Activated T-helper 17 cell treated with anti-CD3 and anti-CD28 coated beads, Interleukin-2, amount 50 U/mL, for 72 hours (primary cell): ENCODE measurements at regions not wholly inside any gene's neighbourhood (a gene's known extent, or its start where the extent isn't known, plus 50 kb on each side); places are given as distances from the start of the nearest gene placed in this dataset.
A peak's percentile ranks its signal among the peaks of the same experiment; 100 is the strongest.

Experiments used
- ATAC-seq: fragments of 150-1000 bp; cut with Tn5 transposase; replicated peaks from 2 replicates; pipeline ENCODE4 v1.10.0; 2021; ENCODE audit warnings: mild to moderate bottlenecking, moderate library complexity
- H3K27ac Mint-ChIP-seq: one replicate; pipeline ENCODE4 v1.8.0; 2022; ENCODE audit warnings: mixed read lengths
- H3K27me3 Mint-ChIP-seq: one replicate; pipeline ENCODE4 v1.8.0; 2022; ENCODE audit warnings: mixed read lengths
- H3K36me3 Mint-ChIP-seq: one replicate; pipeline ENCODE4 v1.8.0; 2022; ENCODE audit warnings: low read depth, mild to moderate bottlenecking, mixed read lengths
- H3K4me1 Mint-ChIP-seq: one replicate; pipeline ENCODE4 v1.8.0; 2022; ENCODE audit warnings: mixed read lengths
- H3K4me3 Mint-ChIP-seq: one replicate; pipeline ENCODE4 v1.8.0; 2022; ENCODE audit warnings: mild to moderate bottlenecking, mixed read lengths
- H3K9me3 Mint-ChIP-seq: one replicate; pipeline ENCODE4 v1.8.0; 2022; ENCODE audit warnings: mixed read lengths

GRCh38 chr18:67290421-67290820 is 226.1 kb downstream of the DSEL start:
- ATAC-seq = no peak
- peaks cover 6% of the 10 kb centered on the region for H3K9me3 Mint-ChIP-seq
- H3K27me3 Mint-ChIP-seq = no peaks in the 10 kb centered on the region
- H3K36me3 Mint-ChIP-seq = no peaks in the 10 kb centered on the region
- H3K27ac Mint-ChIP-seq = no peak overlapping the region
- no peak overlapping the region for H3K4me3 Mint-ChIP-seq
- no peaks in the 10 kb centered on the region for H3K4me1 Mint-ChIP-seq

GRCh38 chr18:67285583-67285982 is 230.9 kb downstream of the DSEL start:
- Mint-ChIP-seq H3K36me3 (no peaks in the 10 kb centered on the region), H3K27me3 (peaks cover 3% of the 10 kb centered on the region), H3K4me3 (no peak overlapping the region), H3K27ac (no peak overlapping the region), H3K4me1 (no peaks in the 10 kb centered on the region), H3K9me3 (no peaks in the 10 kb centered on the region)
- no peak for ATAC-seq

DNA sequence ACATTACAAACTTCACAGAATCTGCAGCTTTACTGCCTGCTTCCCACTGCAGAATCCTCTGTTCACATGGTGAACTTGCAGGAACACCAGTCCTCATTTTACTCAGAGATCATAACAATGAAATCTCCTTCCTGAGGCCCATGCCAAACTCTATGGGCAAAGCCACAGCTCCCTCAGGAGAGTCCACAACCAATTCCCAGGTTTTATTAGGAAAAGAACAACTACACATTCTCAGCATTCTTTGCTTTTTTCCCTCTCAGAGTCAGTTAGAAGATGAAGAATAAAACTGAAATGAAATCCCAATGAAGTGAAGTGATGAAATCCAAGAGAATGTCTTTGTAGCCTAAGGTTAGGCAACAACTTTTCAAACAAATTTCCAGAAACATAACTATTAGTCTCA is 233.7 kb downstream of the DSEL start:
- Mint-ChIP-seq H3K4me1 (no peaks in the 10 kb centered on the region), H3K4me3 (no peak overlapping the region), H3K27me3 (peaks cover 3% of the 10 kb centered on the region), H3K36me3 (no peaks in the 10 kb centered on the region), H3K27ac (no peak overlapping the region), H3K9me3 (no peaks in the 10 kb centered on the region)
- ATAC-seq = no peak

GRCh38 chr18:67281746-67282145 is 234.8 kb downstream of the DSEL start:
- Mint-ChIP-seq H3K4me3 (no peak overlapping the region), H3K36me3 (no peaks in the 10 kb centered on the region), H3K27ac (no peak overlapping the region), H3K27me3 (peaks cover 3% of the 10 kb centered on the region), H3K9me3 (no peaks in the 10 kb centered on the region), H3K4me1 (no peaks in the 10 kb centered on the region)
- ATAC-seq = no peak

DNA sequence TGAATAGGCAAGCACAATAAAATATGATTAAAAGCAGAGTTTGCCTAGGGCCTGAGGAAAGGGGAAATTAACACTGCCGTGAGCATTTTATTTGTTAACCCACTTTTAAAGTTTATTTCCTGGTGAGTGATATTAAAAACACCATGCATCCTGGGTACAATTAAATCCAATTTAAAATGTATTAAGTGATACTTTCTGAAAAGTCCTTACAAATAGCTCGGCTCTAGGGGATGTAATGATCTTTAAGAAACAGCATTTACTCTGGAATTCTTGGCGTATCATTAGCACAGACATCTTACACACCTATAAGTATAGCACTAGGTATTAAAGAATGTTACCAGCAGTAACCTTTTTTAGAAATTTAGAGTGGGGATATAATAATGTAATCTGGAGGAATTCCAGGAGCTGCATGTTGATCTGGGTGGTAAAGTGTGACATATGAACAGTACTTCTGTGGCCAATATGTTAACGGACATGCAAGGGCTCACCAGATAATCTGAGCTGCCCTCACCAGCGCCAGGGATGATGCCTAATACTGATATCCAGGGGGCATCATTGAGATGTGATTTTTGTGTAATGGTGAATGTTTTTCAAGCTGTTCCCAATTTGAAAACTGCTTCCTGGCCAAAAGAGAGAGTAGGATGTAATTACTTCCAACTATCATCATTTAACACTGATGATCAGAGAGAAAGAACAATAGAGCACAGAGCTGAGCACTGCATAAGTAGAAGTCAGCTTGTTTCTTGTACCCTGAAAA is 235.9 kb downstream of the DSEL start:
- H3K4me1 Mint-ChIP-seq = no peaks in the 10 kb centered on the region
- no peaks in the 10 kb centered on the region for H3K36me3 Mint-ChIP-seq
- no peak for ATAC-seq
- no peak overlapping the region for H3K4me3 Mint-ChIP-seq
- no peaks in the 10 kb centered on the region for H3K9me3 Mint-ChIP-seq
- H3K27ac Mint-ChIP-seq = no peak overlapping the region
- peaks cover 3% of the 10 kb centered on the region for H3K27me3 Mint-ChIP-seq

GRCh38 chr18:67279988-67280387 is 236.5 kb downstream of the DSEL start:
- H3K4me3 Mint-ChIP-seq = no peak overlapping the region
- H3K9me3 Mint-ChIP-seq = no peaks in the 10 kb centered on the region
- H3K27me3 Mint-ChIP-seq = peaks cover 8% of the 10 kb centered on the region
- H3K27ac Mint-ChIP-seq = no peak overlapping the region
- H3K36me3 Mint-ChIP-seq = no peaks in the 10 kb centered on the region
- no peak for ATAC-seq
- no peaks in the 10 kb centered on the region for H3K4me1 Mint-ChIP-seq

DNA sequence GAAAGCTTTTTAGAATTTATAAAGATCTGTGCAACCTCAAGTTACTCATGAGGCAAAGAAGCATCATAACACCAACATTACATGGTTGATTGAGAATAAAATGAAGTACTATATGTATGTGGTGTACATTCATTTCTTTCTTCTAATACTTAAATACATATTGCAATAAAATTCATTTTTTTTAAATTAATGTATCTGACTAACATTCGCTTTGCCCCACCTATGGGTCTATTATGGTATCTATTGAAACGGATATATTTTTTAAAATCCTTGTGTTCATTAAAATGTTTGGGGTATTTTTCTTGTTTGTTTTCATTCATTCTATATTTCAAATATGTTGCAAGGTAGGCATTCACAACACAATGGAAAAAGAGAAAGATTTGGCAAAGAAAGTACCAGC is 237.5 kb downstream of the DSEL start:
- Mint-ChIP-seq H3K9me3 (no peaks in the 10 kb centered on the region), H3K36me3 (no peaks in the 10 kb centered on the region), H3K4me1 (no peaks in the 10 kb centered on the region), H3K4me3 (no peak overlapping the region), H3K27me3 (peaks cover 8% of the 10 kb centered on the region), H3K27ac (no peak overlapping the region)
- no peak for ATAC-seq

DNA sequence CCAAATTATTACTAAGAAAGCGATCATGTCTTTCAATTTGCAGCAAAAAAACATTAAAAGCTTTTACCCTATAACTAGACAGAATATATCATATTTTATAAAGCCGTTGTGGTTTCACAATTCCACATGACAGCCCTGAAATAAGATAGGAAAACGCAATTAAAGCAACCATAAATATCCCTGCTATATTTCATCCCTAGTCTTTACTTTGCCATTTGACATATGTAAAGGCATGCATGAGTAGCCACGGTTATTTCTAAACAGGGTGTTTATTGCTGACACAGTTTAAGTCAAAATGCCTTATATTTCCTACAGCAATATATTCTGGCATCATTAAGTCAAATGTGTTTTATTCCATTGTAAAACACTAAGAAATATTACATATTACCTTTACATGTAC is 239.9 kb downstream of the DSEL start:
- Mint-ChIP-seq H3K9me3 (no peaks in the 10 kb centered on the region), H3K36me3 (no peaks in the 10 kb centered on the region), H3K4me1 (no peaks in the 10 kb centered on the region), H3K27me3 (peaks cover 8% of the 10 kb centered on the region), H3K27ac (no peak overlapping the region), H3K4me3 (no peak overlapping the region)
- no peak for ATAC-seq

DNA sequence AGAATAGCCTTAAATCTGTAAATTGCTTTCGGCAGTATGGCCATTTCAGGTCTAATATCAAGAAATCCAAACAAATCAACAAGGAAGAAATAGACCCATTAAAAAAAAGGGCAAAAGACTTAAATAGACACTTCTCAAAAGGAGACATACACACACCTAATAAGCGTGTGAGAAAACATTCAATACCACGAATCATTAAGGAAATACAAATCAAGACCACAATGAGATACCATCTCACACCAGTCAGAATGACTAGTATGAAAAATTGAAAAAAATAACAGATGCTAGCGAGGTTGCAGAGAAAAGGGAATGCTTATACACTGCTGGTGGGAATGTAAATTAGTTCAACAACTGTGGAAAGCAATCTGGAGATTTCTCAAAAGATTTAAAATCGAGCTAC is 243.2 kb downstream of the DSEL start:
- H3K9me3 Mint-ChIP-seq = no peaks in the 10 kb centered on the region
- peaks cover 4% of the 10 kb centered on the region for H3K27me3 Mint-ChIP-seq
- H3K36me3 Mint-ChIP-seq = no peaks in the 10 kb centered on the region
- ATAC-seq = peak; percentile 15
- H3K27ac Mint-ChIP-seq = no peak overlapping the region
- H3K4me3 Mint-ChIP-seq = no peak overlapping the region
- H3K4me1 Mint-ChIP-seq = peaks cover 5% of the 10 kb centered on the region

DNA sequence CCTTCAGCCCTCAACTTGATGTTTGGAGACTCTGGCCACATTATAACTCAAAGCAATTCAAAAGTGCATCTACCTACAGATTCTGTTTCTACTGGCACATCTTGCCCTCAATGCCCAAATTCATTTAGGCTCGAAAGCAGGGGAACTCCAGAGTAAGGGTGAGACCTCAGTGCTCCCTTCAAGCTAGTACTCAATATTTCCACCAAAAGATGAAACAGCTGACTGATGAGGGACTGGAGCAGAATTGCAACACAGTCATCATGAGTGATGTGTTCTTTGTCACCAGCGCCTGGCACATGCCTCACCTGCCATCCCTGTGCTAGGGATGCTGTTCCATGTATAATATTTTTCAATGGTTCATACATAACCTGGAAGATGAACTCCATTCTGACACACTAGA is 247.3 kb downstream of the DSEL start:
- H3K4me3 Mint-ChIP-seq = peak overlapping the region; percentile 2
- H3K27ac Mint-ChIP-seq = peak overlapping the region; percentile 48
- no peaks in the 10 kb centered on the region for H3K36me3 Mint-ChIP-seq
- H3K4me1 Mint-ChIP-seq = peaks cover 22% of the 10 kb centered on the region
- no peaks in the 10 kb centered on the region for H3K27me3 Mint-ChIP-seq
- ATAC-seq = peak; percentile 75
- no peaks in the 10 kb centered on the region for H3K9me3 Mint-ChIP-seq

DNA sequence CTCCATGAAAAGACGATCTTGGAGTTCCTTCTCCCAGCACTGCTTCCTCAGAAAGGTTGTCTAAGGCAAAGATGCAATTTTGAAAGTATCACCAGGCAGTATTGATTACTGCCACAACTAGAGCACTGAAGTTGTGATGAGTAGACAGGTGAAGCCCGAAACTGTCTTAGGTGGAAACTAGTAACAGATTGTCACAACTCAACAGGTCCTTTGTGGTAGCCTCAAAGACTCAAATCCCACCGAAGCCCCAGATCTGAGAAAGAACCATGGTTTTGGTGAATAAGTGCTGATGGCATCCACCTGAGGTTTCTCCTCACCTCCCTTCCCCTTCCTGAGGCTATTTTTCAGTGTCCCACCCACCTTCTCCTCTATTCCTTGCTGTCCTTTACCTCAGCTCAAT is 248.0 kb downstream of the DSEL start:
- peak; percentile 45 for ATAC-seq
- no peaks in the 10 kb centered on the region for H3K27me3 Mint-ChIP-seq
- H3K4me1 Mint-ChIP-seq = peaks cover 22% of the 10 kb centered on the region
- no peaks in the 10 kb centered on the region for H3K36me3 Mint-ChIP-seq
- no peaks in the 10 kb centered on the region for H3K9me3 Mint-ChIP-seq
- no peak overlapping the region for H3K4me3 Mint-ChIP-seq
- no peak overlapping the region for H3K27ac Mint-ChIP-seq

DNA sequence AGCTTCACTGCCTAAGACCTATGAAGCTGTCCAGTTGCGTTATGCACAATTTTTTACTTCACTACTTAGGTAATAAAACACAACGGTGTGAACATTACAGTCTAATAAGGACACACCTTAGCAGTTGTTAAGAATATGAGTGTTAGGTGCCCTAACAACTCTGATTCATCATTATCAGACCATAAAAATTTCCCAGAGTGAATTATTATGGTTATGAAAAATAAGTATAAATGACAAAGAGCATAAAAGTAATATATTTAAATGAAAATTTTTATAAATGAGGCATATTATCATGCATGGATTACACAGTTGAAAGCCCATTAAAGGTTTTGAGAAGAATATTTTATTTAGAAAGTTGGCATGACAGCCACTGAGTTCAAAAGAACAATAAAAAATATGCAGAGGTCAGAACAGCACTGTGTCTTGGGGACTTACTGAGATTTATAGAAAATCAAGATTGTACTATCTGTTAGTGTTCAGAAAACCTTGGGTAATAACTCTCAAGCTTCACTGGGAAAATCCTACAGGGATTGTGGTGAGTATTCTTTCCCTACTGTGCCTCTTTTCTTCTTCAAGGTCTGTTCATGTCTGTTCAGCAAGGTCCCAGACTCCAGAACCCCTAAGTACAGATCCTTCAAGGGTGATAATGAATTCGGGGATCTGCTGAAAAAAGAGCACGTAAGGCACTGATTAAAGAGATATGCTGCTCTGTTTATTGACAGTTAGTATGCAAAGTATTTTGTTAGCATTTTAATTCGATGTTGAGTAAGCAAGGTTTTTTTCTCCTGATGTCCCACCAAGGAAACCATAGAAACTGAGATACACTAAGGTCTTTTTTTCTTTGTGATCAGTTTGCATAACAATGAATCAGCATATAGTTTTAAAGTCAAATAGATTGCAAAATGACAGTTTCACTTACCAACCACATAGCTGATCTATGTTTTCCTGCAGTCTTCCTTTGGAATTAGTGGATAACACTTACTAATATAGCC is 250.0 kb downstream of the DSEL start:
- no peak for ATAC-seq
- no peak overlapping the region for H3K27ac Mint-ChIP-seq
- no peaks in the 10 kb centered on the region for H3K27me3 Mint-ChIP-seq
- peaks cover 34% of the 10 kb centered on the region for H3K4me1 Mint-ChIP-seq
- H3K36me3 Mint-ChIP-seq = no peaks in the 10 kb centered on the region
- no peaks in the 10 kb centered on the region for H3K9me3 Mint-ChIP-seq
- peak overlapping the region; percentile 27 for H3K4me3 Mint-ChIP-seq

DNA sequence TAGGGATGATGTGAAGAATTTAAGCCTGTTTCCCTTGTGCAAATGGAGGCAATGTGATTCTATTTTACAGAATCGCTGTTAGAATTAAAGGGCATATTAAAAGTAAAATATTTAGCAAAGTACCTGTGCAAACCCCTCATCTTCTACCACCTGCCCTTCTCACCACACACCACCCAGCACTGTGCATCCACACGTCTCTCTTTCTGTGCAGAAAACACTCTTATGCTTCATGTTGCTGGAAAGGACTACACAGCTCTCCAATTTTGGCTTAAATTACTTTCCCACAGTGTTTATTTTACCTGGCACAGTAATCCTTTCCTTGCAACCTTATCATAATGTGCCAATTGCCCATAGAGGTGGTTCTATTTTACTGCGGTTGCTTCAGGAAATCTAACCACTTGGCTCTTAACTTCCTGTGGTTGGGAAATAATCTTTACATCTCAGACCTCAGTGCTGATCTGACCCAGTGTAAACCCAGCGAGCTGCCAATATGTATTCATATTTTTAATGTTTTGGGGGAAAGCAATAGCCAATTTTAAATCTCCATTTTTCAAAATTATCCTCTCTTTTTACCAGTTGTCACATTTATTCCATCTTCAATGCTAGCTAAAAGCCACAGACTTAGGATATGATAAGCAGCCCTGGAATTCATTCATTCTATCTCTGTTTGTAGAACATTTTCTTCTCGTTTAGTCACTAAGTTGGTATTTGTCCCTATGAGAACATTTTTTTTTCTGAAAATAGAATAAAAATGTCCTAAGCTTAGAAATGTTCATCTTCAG is 250.9 kb downstream of the DSEL start:
- Mint-ChIP-seq H3K27me3 (no peaks in the 10 kb centered on the region), H3K9me3 (no peaks in the 10 kb centered on the region), H3K4me1 (peaks cover 40% of the 10 kb centered on the region), H3K36me3 (no peaks in the 10 kb centered on the region), H3K27ac (no peak overlapping the region), H3K4me3 (peak overlapping the region; percentile 27)
- ATAC-seq = peak; percentile 34

- peak; percentile 59 for ATAC-seq
- no peaks in the 10 kb centered on the region for H3K36me3 Mint-ChIP-seq
- H3K4me1 Mint-ChIP-seq = peaks cover 35% of the 10 kb centered on the region
- H3K27ac Mint-ChIP-seq = no peak overlapping the region
- H3K9me3 Mint-ChIP-seq = no peaks in the 10 kb centered on the region
- peak overlapping the region; percentile 24 for H3K4me3 Mint-ChIP-seq
- H3K27me3 Mint-ChIP-seq = no peaks in the 10 kb centered on the region
These were observed 254.5 kb downstream of the DSEL start for GRCh38 chr18:67261931-67262552.
